GM06990 (cell line): ENCODE measurements at regions not wholly inside any gene's neighbourhood (a gene's known extent, or its start where the extent isn't known, plus 50 kb on each side); places are given as distances from the start of the nearest gene placed in this dataset.

Experiments
- DNase-seq: peaks from one replicate; pipeline ENCODE4 v3.0.0-alpha.2; 2011; ENCODE audit not compliant: insufficient read length; ENCODE audit errors: extremely low read depth
- H3K27me3 ChIP-seq: replicated peaks from 2 replicates; pipeline ENCODE4 v1.6.0; 2011; ENCODE audit warnings: low read length; ENCODE audit not compliant: control insufficient read depth, insufficient read depth
- H3K36me3 ChIP-seq: 2 replicates; pipeline ENCODE4 v1.5.1; 2011; ENCODE audit warnings: low read length; ENCODE audit not compliant: control insufficient read depth, insufficient read depth
- H3K4me3 ChIP-seq: replicated peaks from 2 replicates; pipeline ENCODE4 v1.5.1; 2011; ENCODE audit warnings: low read depth, mild to moderate bottlenecking, control low read depth, low read length
- CTCF ChIP-seq: IDR thresholded peaks from 2 replicates; pipeline ENCODE4 v1.5.1; 2011; ENCODE audit warnings: low read length, control low read depth, mild to moderate bottlenecking, inconsistent platforms; ENCODE audit not compliant: insufficient read depth, poor library complexity, severe bottlenecking

- Histone ChIP-seq H3K27me3 (no peaks in the 10 kb centered on the region), H3K36me3 (no peaks in the 10 kb centered on the region), H3K4me3 (no peak overlapping the region)
- DNase-seq, result no peak
- no peak for TF ChIP-seq CTCF
Measured at GRCh38 chr10:111474786-111475185, 398.0 kb downstream of the ADRA2A start.

- no peak for DNase-seq
- no peaks in the 10 kb centered on the region for H3K27me3 ChIP-seq
- no peak for TF ChIP-seq CTCF
- no peak overlapping the region for H3K4me3 ChIP-seq
- no peaks in the 10 kb centered on the region for H3K36me3 ChIP-seq
Measured at GRCh38 chr10:111475720-111476119, 398.9 kb downstream of the ADRA2A start.

- H3K27me3 ChIP-seq, result no peaks in the 10 kb centered on the region
- no peak for DNase-seq
- no peak overlapping the region for H3K4me3 ChIP-seq
- TF ChIP-seq CTCF, result no peak
- no peaks in the 10 kb centered on the region for H3K36me3 ChIP-seq
Measured at GRCh38 chr10:111478651-111479050, 401.8 kb downstream of the ADRA2A start.

- Histone ChIP-seq H3K36me3 (no peaks in the 10 kb centered on the region), H3K27me3 (no peaks in the 10 kb centered on the region), H3K4me3 (no peak overlapping the region)
- DNase-seq, result no peak
- TF ChIP-seq CTCF, result no peak
Measured at GRCh38 chr10:111479966-111480365, 403.1 kb downstream of the ADRA2A start.

- Histone ChIP-seq H3K36me3 (no peaks in the 10 kb centered on the region), H3K27me3 (no peaks in the 10 kb centered on the region), H3K4me3 (no peak overlapping the region)
- no peak for DNase-seq
- no peak for TF ChIP-seq CTCF
Measured at GRCh38 chr10:111481261-111481826, 404.5 kb downstream of the ADRA2A start.

- no peak for DNase-seq
- Histone ChIP-seq H3K4me3 (no peak overlapping the region), H3K27me3 (no peaks in the 10 kb centered on the region), H3K36me3 (no peaks in the 10 kb centered on the region)
- no peak for TF ChIP-seq CTCF
Measured at GRCh38 chr10:111481866-111482265, 405.0 kb downstream of the ADRA2A start.
